Loucy (cell line): ENCODE measurements at regions not wholly inside any gene's neighbourhood (a gene's known extent, or its start where the extent isn't known, plus 50 kb on each side); places are given as distances from the start of the nearest gene placed in this dataset.

ENCODE experiments used
- H2AFZ ChIP-seq: fragments of 200-600 bp; sonication (generic); 2 replicates; pipeline ENCODE4 v1.6.0; 2016; ENCODE audit warnings: antibody characterized with exemption, mild to moderate bottlenecking, low read length, moderate library complexity
- H3F3A ChIP-seq: fragments of 200-600 bp; 2 replicates; pipeline ENCODE4 v1.6.0; 2016; ENCODE audit warnings: antibody characterized with exemption, low read depth, mild to moderate bottlenecking
- H3K27me3 ChIP-seq: fragments of 200-600 bp; sonication (generic); 2 replicates; pipeline ENCODE4 v1.6.1; 2014; ENCODE audit warnings: low read length, mild to moderate bottlenecking; ENCODE audit not compliant: insufficient read depth, poor library complexity, severe bottlenecking
- H3K36me3 ChIP-seq: fragments of 200-600 bp; sonication (generic); 2 replicates; pipeline ENCODE4 v1.6.1; 2016; ENCODE audit warnings: low read length; ENCODE audit not compliant: insufficient read depth
- H3K4me1 ChIP-seq: fragments of 200-600 bp; sonication (generic); 2 replicates; pipeline ENCODE4 v1.5.1; 2014; ENCODE audit warnings: low read length, mild to moderate bottlenecking; ENCODE audit not compliant: insufficient read depth, poor library complexity, severe bottlenecking
- H3K4me2 ChIP-seq: fragments of 200-600 bp; sonication (generic); 2 replicates; pipeline ENCODE4 v1.6.0; 2014; ENCODE audit warnings: antibody characterized with exemption, low read length, low read depth, mild to moderate bottlenecking; ENCODE audit not compliant: poor library complexity, severe bottlenecking
- H3K4me3 ChIP-seq: fragments of 200-600 bp; sonication (generic); 2 replicates; pipeline ENCODE4 v1.5.1; 2014; ENCODE audit warnings: low read length, mild to moderate bottlenecking, mixed read lengths; ENCODE audit not compliant: poor library complexity, severe bottlenecking
- H3K79me2 ChIP-seq: fragments of 200-600 bp; sonication (generic); 2 replicates; pipeline ENCODE4 v1.6.1; 2014; ENCODE audit warnings: low read length; ENCODE audit not compliant: insufficient read depth
- H3K9ac ChIP-seq: fragments of 200-600 bp; sonication (generic); 2 replicates; pipeline ENCODE4 v1.6.0; 2014; ENCODE audit warnings: mild to moderate bottlenecking, low read depth, low read length, moderate library complexity; ENCODE audit not compliant: poor library complexity, severe bottlenecking
- H3K9me2 ChIP-seq: fragments of 200-600 bp; sonication (generic); replicated peaks from 2 replicates; pipeline ENCODE4 v1.6.1; 2016; ENCODE audit warnings: low read depth, low read length, mixed read lengths
- H3K9me3 ChIP-seq: fragments of 200-600 bp; sonication (generic); 2 replicates; pipeline ENCODE4 v1.6.1; 2014; ENCODE audit warnings: mild to moderate bottlenecking, antibody characterized with exemption, low read length, low read depth; ENCODE audit not compliant: insufficient read depth
- H4K20me1 ChIP-seq: fragments of 200-600 bp; sonication (generic); 2 replicates; pipeline ENCODE4 v1.6.0; 2014; ENCODE audit warnings: antibody characterized with exemption, low read length, mild to moderate bottlenecking; ENCODE audit not compliant: insufficient read depth, poor library complexity, severe bottlenecking
- CTCF ChIP-seq: fragments of 200-600 bp; sonication (generic); conservative IDR thresholded peaks from 2 replicates; pipeline ENCODE4 v1.5.1; 2014; ENCODE audit warnings: mild to moderate bottlenecking, antibody characterized with exemption, low read length
- EZH2phosphoT487 ChIP-seq: fragments of 200-600 bp; IDR thresholded peaks from 2 replicates; pipeline ENCODE4 v1.6.1; 2018; ENCODE audit warnings: antibody characterized with exemption, mild to moderate bottlenecking, moderate library complexity, borderline replicate concordance

GRCh38 chr5:8767746-8768145 is 778.1 kb downstream of the SEMA5A start:
- no peaks in the 10 kb centered on the region for H3F3A ChIP-seq

GRCh38 chr5:8769631-8770030 is 776.2 kb downstream of the SEMA5A start:
- no peaks in the 10 kb centered on the region for H3F3A ChIP-seq
- no peaks in the 10 kb centered on the region for H3K36me3 ChIP-seq
- no peaks in the 10 kb centered on the region for H3K79me2 ChIP-seq
- no peaks in the 10 kb centered on the region for H3K4me1 ChIP-seq
- H3K9me3 ChIP-seq = peaks cover 3% of the 10 kb centered on the region; the same call in 1 of the 2 replicates
- H4K20me1 ChIP-seq = no peaks in the 10 kb centered on the region
- no peak overlapping the region for H3K4me2 ChIP-seq
- no peak overlapping the region for H3K4me3 ChIP-seq
- no peaks in the 10 kb centered on the region for H3K9me2 ChIP-seq
- no peak overlapping the region for H3K9ac ChIP-seq
- no peak for TF ChIP-seq EZH2phosphoT487
- no peak for TF ChIP-seq CTCF
- H3K27me3 ChIP-seq = no peaks in the 10 kb centered on the region
- H2AFZ ChIP-seq = no peak overlapping the region

More at GRCh38 chr5:8767746-8768145, 778.1 kb downstream of the SEMA5A start:
- Histone ChIP-seq H3K9me2 (no peaks in the 10 kb centered on the region), H3K4me2 (no peak overlapping the region), H3K27me3 (no peaks in the 10 kb centered on the region), H3K36me3 (no peaks in the 10 kb centered on the region), H3K9me3 (peaks cover 3% of the 10 kb centered on the region; the same call in 1 of the 2 replicates), H3K9ac (no peak overlapping the region), H3K4me1 (no peaks in the 10 kb centered on the region), H3K79me2 (no peaks in the 10 kb centered on the region), H3K4me3 (no peak overlapping the region), H2AFZ (no peak overlapping the region), H4K20me1 (no peaks in the 10 kb centered on the region)
- TF ChIP-seq EZH2phosphoT487 = no peak
- no peak for TF ChIP-seq CTCF

DNA sequence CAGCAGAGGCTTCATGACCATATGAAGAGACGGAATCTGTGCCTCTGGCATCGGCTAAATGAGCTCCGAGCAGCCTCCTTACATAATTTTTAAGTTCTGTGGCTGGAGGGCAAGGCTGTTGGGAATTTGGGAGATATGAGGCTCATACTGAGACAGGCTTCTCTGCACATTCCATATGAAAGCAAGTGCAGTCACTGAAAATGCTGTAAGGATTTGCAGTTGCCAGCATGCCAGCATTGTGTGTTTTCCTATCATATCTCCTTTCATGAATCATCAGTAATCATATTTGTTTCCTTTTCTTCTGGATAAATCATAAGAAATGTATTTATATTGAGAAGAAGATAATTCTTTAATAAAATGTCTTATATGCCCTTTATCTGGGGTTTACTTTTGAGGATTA is 775.4 kb downstream of the SEMA5A start:
- no peak for TF ChIP-seq EZH2phosphoT487
- TF ChIP-seq CTCF = no peak
- Histone ChIP-seq H3K4me2 (no peak overlapping the region), H4K20me1 (no peaks in the 10 kb centered on the region), H3K9me3 (peaks cover 3% of the 10 kb centered on the region; the same call in 1 of the 2 replicates), H3K36me3 (no peaks in the 10 kb centered on the region), H3K9me2 (no peaks in the 10 kb centered on the region), H3K27me3 (no peaks in the 10 kb centered on the region), H2AFZ (no peak overlapping the region), H3K4me3 (no peak overlapping the region), H3F3A (no peaks in the 10 kb centered on the region), H3K9ac (no peak overlapping the region), H3K79me2 (no peaks in the 10 kb centered on the region), H3K4me1 (no peaks in the 10 kb centered on the region)
